H9 (cell line): ENCODE measurements at regions not wholly inside any gene's neighbourhood (a gene's known extent, or its start where the extent isn't known, plus 50 kb on each side); places are given as distances from the start of the nearest gene placed in this dataset.

ENCODE experiments used
- DNase-seq: peaks from one replicate; pipeline ENCODE4 v3.0.0-alpha.2; 2017
- H2AFZ ChIP-seq: one replicate; pipeline ENCODE4 v1.6.1; 2013; ENCODE audit warnings: mild to moderate bottlenecking, low read length, control low read depth, moderate library complexity
- H2AK5ac ChIP-seq: 2 replicates; pipeline ENCODE4 v1.6.1; 2013; ENCODE audit warnings: low read length, control low read depth, mixed read lengths; ENCODE audit not compliant: insufficient read length
- H2BK120ac ChIP-seq: one replicate; pipeline ENCODE4 v1.6.1; 2013; ENCODE audit warnings: low read depth, mild to moderate bottlenecking, low read length, control low read depth, inconsistent platforms; ENCODE audit not compliant: poor library complexity, severe bottlenecking
- H2BK12ac ChIP-seq: 2 replicates; pipeline ENCODE4 v1.6.1; 2013; ENCODE audit warnings: low read length, control low read depth, mixed read lengths, low read depth; ENCODE audit not compliant: insufficient read length
- H2BK15ac ChIP-seq: 2 replicates; pipeline ENCODE4 v1.6.1; 2013; ENCODE audit warnings: low read depth, low read length, control low read depth
- H2BK20ac ChIP-seq: one replicate; pipeline ENCODE4 v1.6.1; 2013; ENCODE audit warnings: low read depth, mild to moderate bottlenecking, low read length, control low read depth, inconsistent platforms; ENCODE audit not compliant: poor library complexity, severe bottlenecking
- H2BK5ac ChIP-seq: 2 replicates; pipeline ENCODE4 v1.6.1; 2013; ENCODE audit warnings: low read length, control low read depth, mixed read lengths; ENCODE audit not compliant: insufficient read length
- H3K14ac ChIP-seq: 2 replicates; pipeline ENCODE4 v1.6.1; 2013; ENCODE audit warnings: low read length, control low read depth; ENCODE audit not compliant: insufficient read depth
- H3K18ac ChIP-seq: 2 replicates; pipeline ENCODE4 v1.6.1; 2013; ENCODE audit warnings: low read depth, mild to moderate bottlenecking, mixed read lengths, low read length, control low read depth; ENCODE audit not compliant: insufficient read length
- H3K23ac ChIP-seq: 2 replicates; pipeline ENCODE4 v1.6.1; 2013; ENCODE audit warnings: low read length, control low read depth, mixed read lengths, low read depth; ENCODE audit not compliant: insufficient read length
- H3K23me2 ChIP-seq: 2 replicates; pipeline ENCODE4 v1.6.1; 2013; ENCODE audit warnings: low read depth, mild to moderate bottlenecking, mixed read lengths, low read length, control low read depth; ENCODE audit not compliant: insufficient read length, poor library complexity, severe bottlenecking
- H3K27ac ChIP-seq: 2 replicates; pipeline ENCODE4 v1.5.1; 2013; ENCODE audit warnings: low read length, control low read depth, mixed read lengths, low read depth; ENCODE audit not compliant: insufficient read length
- H3K27me3 ChIP-seq: 2 replicates; pipeline ENCODE4 v1.6.1; 2013; ENCODE audit warnings: low read length, control low read depth, inconsistent platforms; ENCODE audit not compliant: insufficient read depth
- H3K4ac ChIP-seq: 2 replicates; pipeline ENCODE4 v1.6.1; 2013; ENCODE audit warnings: low read depth, mild to moderate bottlenecking, control low read depth, inconsistent platforms, low read length, moderate library complexity
- H3K4me1 ChIP-seq: 2 replicates; pipeline ENCODE4 v1.6.1; 2013; ENCODE audit warnings: low read length, control low read depth, inconsistent platforms; ENCODE audit not compliant: insufficient read depth
- H3K4me2 ChIP-seq: 2 replicates; pipeline ENCODE4 v1.6.1; 2013; ENCODE audit warnings: low read length, control low read depth, mixed read lengths; ENCODE audit not compliant: insufficient read length, insufficient read depth
- H3K56ac ChIP-seq: 2 replicates; pipeline ENCODE4 v1.6.1; 2013; ENCODE audit warnings: low read depth, mild to moderate bottlenecking, mixed read lengths, low read length, control low read depth; ENCODE audit not compliant: insufficient read length
- H3K79me1 ChIP-seq: 2 replicates; pipeline ENCODE4 v1.6.1; 2013; ENCODE audit warnings: low read depth, mild to moderate bottlenecking, moderate library complexity, low read length, control low read depth, inconsistent platforms; ENCODE audit not compliant: insufficient read depth, poor library complexity, severe bottlenecking
- H3K79me2 ChIP-seq: 2 replicates; pipeline ENCODE4 v1.6.1; 2013; ENCODE audit warnings: low read length, control low read depth, inconsistent platforms; ENCODE audit not compliant: insufficient read depth
- H3K9ac ChIP-seq: 2 replicates; pipeline ENCODE4 v1.6.1; 2013; ENCODE audit warnings: low read length, control low read depth, mixed read lengths; ENCODE audit not compliant: insufficient read length; ENCODE audit errors: extremely low read depth
- H3K9me3 ChIP-seq: one replicate; pipeline ENCODE4 v1.6.1; 2013; ENCODE audit warnings: low read depth, low read length, inconsistent platforms; ENCODE audit not compliant: control insufficient read depth
- H3T11ph ChIP-seq: one replicate; pipeline ENCODE4 v1.6.1; 2013; ENCODE audit warnings: mild to moderate bottlenecking, low read length, control low read depth, inconsistent platforms
- H4K20me1 ChIP-seq: one replicate; pipeline ENCODE4 v1.6.1; 2013; ENCODE audit not compliant: control insufficient read depth, insufficient read length, insufficient read depth
- H4K5ac ChIP-seq: 2 replicates; pipeline ENCODE4 v1.6.1; 2013; ENCODE audit warnings: low read depth, mild to moderate bottlenecking, mixed read lengths, low read length, control low read depth; ENCODE audit not compliant: insufficient read length
- H4K8ac ChIP-seq: replicated peaks from 2 replicates; pipeline ENCODE4 v1.6.1; 2013; ENCODE audit warnings: low read length, control low read depth, mixed read lengths, low read depth; ENCODE audit not compliant: insufficient read length
- H4K91ac ChIP-seq: 2 replicates; pipeline ENCODE4 v1.6.1; 2013; ENCODE audit warnings: low read depth, mild to moderate bottlenecking, moderate library complexity, mixed read lengths, low read length, control low read depth; ENCODE audit not compliant: insufficient read length
- H3K27ac Mint-ChIP-seq, 3 experiments: 2 replicates in 2 of 3; 3 replicates in 1 of 3; pipeline ENCODE4 v1.8.0; 2020 to 2021; ENCODE audit warnings: mixed read lengths in 3 of 3, mild to moderate bottlenecking in 1 of 3, moderate library complexity in 1 of 3
- H3K27me3 Mint-ChIP-seq: 2 replicates; pipeline ENCODE4 v1.8.0; 2021; ENCODE audit warnings: low read depth, mild to moderate bottlenecking, moderate library complexity, mixed read lengths
- H3K36me3 Mint-ChIP-seq, 3 experiments: 2 replicates in 2 of 3; 3 replicates in 1 of 3; pipeline ENCODE4 v1.8.0; 2020 to 2021; ENCODE audit warnings: low read depth in 3 of 3, mixed read lengths in 3 of 3; ENCODE audit not compliant: insufficient read depth in 1 of 3
- H3K4me1 Mint-ChIP-seq, 2 experiments: 2 replicates each; pipeline ENCODE4 v1.8.0; 2020; ENCODE audit warnings: mixed read lengths in 2 of 2
- H3K4me3 Mint-ChIP-seq, 2 experiments: 2 replicates in 1 of 2; 3 replicates in 1 of 2; pipeline ENCODE4 v1.8.0; 2020 to 2021; ENCODE audit warnings: mild to moderate bottlenecking in 2 of 2, mixed read lengths in 2 of 2, moderate library complexity in 1 of 2
- H3K9me3 Mint-ChIP-seq, 2 experiments: 2 replicates in 1 of 2; 3 replicates in 1 of 2; pipeline ENCODE4 v1.8.0; 2020; ENCODE audit warnings: mild to moderate bottlenecking in 2 of 2, mixed read lengths in 2 of 2, moderate library complexity in 1 of 2
- CTCF ChIP-seq: fragments of 200-600 bp; sonication (generic); conservative IDR thresholded peaks from 3 replicates; pipeline ENCODE4 v1.8.0; 2021; ENCODE audit warnings: antibody characterized with exemption, mild to moderate bottlenecking
- WGBS: extraction: QIAGEN DNeasy Blood & Tissue Kit; methylation state at CpG from one replicate; pipeline ENCODE4 v1.1.7; 2013; ENCODE audit warnings: missing lambda C conversion rate, low lambda C conversion rate, mixed read lengths; ENCODE audit not compliant: insufficient read length; ENCODE audit errors: extremely low coverage; 5-methylcytosine and 5-hydroxymethylcytosine counted together

- Histone ChIP-seq H2BK15ac (no peak overlapping the region), H3K9me3 (no peaks in the 10 kb centered on the region), H3K27ac (no peak overlapping the region), H2AFZ (no peak overlapping the region), H2BK20ac (no peak overlapping the region), H3T11ph (no peak overlapping the region), H3K23ac (no peak overlapping the region), H4K91ac (no peak overlapping the region), H3K9ac (no peak overlapping the region), H2BK12ac (no peak overlapping the region), H2AK5ac (no peak overlapping the region), H3K79me2 (no peaks in the 10 kb centered on the region), H3K56ac (no peak overlapping the region), H3K27me3 (no peaks in the 10 kb centered on the region), H3K4me1 (no peaks in the 10 kb centered on the region), H3K79me1 (no peaks in the 10 kb centered on the region), H3K4ac (no peak overlapping the region), H2BK120ac (no peak overlapping the region), H4K20me1 (no peaks in the 10 kb centered on the region), H4K5ac (no peak overlapping the region), H2BK5ac (no peak overlapping the region), H3K18ac (no peak overlapping the region), H3K14ac (no peak overlapping the region), H3K4me2 (no peak overlapping the region), H3K23me2 (no peaks in the 10 kb centered on the region), H4K8ac (no peak overlapping the region)
- H3K4me3 Mint-ChIP-seq: no peak overlapping the region
- no peak overlapping the region for H3K27ac Mint-ChIP-seq
- H3K36me3 Mint-ChIP-seq: no peaks in the 10 kb centered on the region; a peak in 1 of 7 replicates
- DNase-seq: no peak
- no peak for TF ChIP-seq CTCF
- WGBS: no CpG with 5 or more reads among the region's 7 CpGs
- no peaks in the 10 kb centered on the region for H3K4me1 Mint-ChIP-seq
- no peaks in the 10 kb centered on the region for H3K27me3 Mint-ChIP-seq
- peaks cover 0 to 2% of the 10 kb centered on the region in 2 experiments; a peak in 1 of 5 replicates for H3K9me3 Mint-ChIP-seq
Measured at GRCh38 chr3:67856718-67857117, 202.3 kb upstream of the SUCLG2 start.
